Endothelial cell of umbilical vein (primary cell): ENCODE measurements at regions not wholly inside any gene's neighbourhood (a gene's known extent, or its start where the extent isn't known, plus 50 kb on each side); places are given as distances from the start of the nearest gene placed in this dataset.

Source experiments
- CTCF ChIP-seq, 2 donors: IDR thresholded peaks; 1 replicate in 1 of 2; 2 replicates in 1 of 2; pipeline ENCODE4 v1.5.1; 2011; ENCODE audit warnings: low read length in 2 of 2, mild to moderate bottlenecking in 2 of 2, moderate library complexity in 2 of 2, control low read depth in 1 of 2, inconsistent platforms in 1 of 2, low read depth in 1 of 2; ENCODE audit not compliant: insufficient read depth in 1 of 2; ENCODE audit errors: extremely low read depth in 1 of 2
- EZH2 ChIP-seq: IDR thresholded peaks from 2 replicates; pipeline ENCODE4 v1.6.1; 2012; ENCODE audit warnings: borderline replicate concordance, low read depth, mild to moderate bottlenecking, moderate library complexity, low read length, inconsistent platforms; ENCODE audit not compliant: severe bottlenecking
- JUN ChIP-seq: IDR thresholded peaks from 2 replicates; pipeline ENCODE4 v1.6.1; 2011; ENCODE audit warnings: borderline replicate concordance, low read depth; ENCODE audit not compliant: insufficient read length, insufficient read depth
- MAX ChIP-seq: IDR thresholded peaks from 2 replicates; pipeline ENCODE4 v1.6.1; 2011; ENCODE audit not compliant: insufficient read depth, insufficient read length
- POLR2A ChIP-seq: IDR thresholded peaks from 2 replicates; pipeline ENCODE4 v1.6.1; 2012; ENCODE audit warnings: low read depth, mild to moderate bottlenecking, control low read depth, low read length
- POLR2AphosphoS5 ChIP-seq: IDR thresholded peaks from 2 replicates; pipeline ENCODE4 v1.6.1; 2012; ENCODE audit warnings: low read depth, mild to moderate bottlenecking, control low read depth, low read length, moderate library complexity; ENCODE audit not compliant: insufficient read depth

GRCh38 chr11:133582326-133582725 is 50.0 kb upstream of the OPCML start:
- TF ChIP-seq CTCF (IDR thresholded peaks at IDR 0.05; ENCODE audit: extremely low read depth in 1 of 2, insufficient read depth in 1 of 2, low read depth in 1 of 2, low read length in 2 of 2) (no peak), EZH2 (no peak), MAX (no peak), POLR2AphosphoS5 (no peak), POLR2A (no peak), JUN (no peak)
